ENCODE measurements at regions not wholly inside any gene's neighbourhood (a gene's known extent, or its start where the extent isn't known, plus 50 kb on each side); places are given as distances from the start of the nearest gene placed in this dataset.

DNA sequence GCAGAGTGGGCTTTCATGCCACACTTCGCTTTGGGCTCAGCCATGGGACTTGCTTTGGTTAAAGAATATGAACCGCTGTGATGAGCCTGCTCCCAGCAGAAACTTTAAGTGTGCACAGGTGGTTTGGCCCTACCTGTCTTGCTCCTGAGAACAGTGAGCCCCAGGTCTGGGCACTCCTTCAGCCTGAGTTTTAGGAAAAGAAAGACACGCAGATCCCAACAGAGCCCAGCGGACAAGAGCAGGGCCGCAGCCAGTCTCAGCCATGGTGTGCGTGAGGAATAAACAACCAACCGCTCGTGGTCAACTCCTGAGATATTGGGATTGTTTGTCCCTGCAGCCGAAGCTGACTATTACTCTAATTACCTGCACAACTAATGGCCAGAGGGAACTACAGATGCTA, 217.1 kb upstream of the C1orf174 start:
- FAIRE-seq (no peak), DNase-seq (ENCODE audit: low read depth, low spot score) (no peak)
- Histone ChIP-seq H3K36me3 (ENCODE audit: control insufficient read depth in 2 of 2, extremely low read depth in 1 of 2, insufficient read depth in 2 of 2, low read length in 2 of 2) (no peaks in the 10 kb centered on the region), H3K79me2 (ENCODE audit: control insufficient read depth, insufficient read depth, low read length) (no peaks in the 10 kb centered on the region), H3K27me3 (ENCODE audit: control insufficient read depth in 2 of 2, insufficient read depth in 2 of 2, low read length in 2 of 2) (no peaks in the 10 kb centered on the region), H4K20me1 (replicated peaks; ENCODE audit: control insufficient read depth, extremely low read depth, insufficient read depth, low read length) (no peaks in the 10 kb centered on the region), H3K4me1 (ENCODE audit: control insufficient read depth, extremely low read depth, insufficient read depth, low read length) (no peaks in the 10 kb centered on the region), H3K9me3 (replicated peaks; ENCODE audit: control insufficient read depth, insufficient read depth, low read length) (peaks cover 2% of the 10 kb centered on the region), H3K9ac (replicated peaks; ENCODE audit: extremely low read depth, insufficient read depth, low read length) (no peak overlapping the region), H3K9me1 (replicated peaks; ENCODE audit: control insufficient read depth, extremely low read depth, insufficient read depth, low read length) (no peaks in the 10 kb centered on the region), H3K27ac (ENCODE audit: insufficient read depth, low read depth, low read length) (no peak overlapping the region), H3K4me2 (ENCODE audit: insufficient read depth, low read length) (no peak overlapping the region), H3K4me3 (replicated peaks in 1 of 3; ENCODE audit: insufficient read depth in 1 of 3, low read depth in 1 of 3, low read length in 3 of 3) (no peak overlapping the region), H2AFZ (ENCODE audit: low read depth, low read length) (no peak overlapping the region)
- intact Hi-C loops (cut with micrococcal nuclease) = no loop called here
- POLR2A ChIA-PET = no interaction called here
- no TSS peak for BruUV-seq (replicated peaks)
- no peak for TF ChIP-seq JUN (IDR thresholded peaks at IDR 0.05; ENCODE audit: borderline replicate concordance, insufficient read depth, insufficient read length, low read depth)
- TF ChIP-seq FOS (IDR thresholded peaks at IDR 0.05; ENCODE audit: borderline replicate concordance, insufficient read depth, low read length) = no peak
- TF ChIP-seq, protein P1, sequence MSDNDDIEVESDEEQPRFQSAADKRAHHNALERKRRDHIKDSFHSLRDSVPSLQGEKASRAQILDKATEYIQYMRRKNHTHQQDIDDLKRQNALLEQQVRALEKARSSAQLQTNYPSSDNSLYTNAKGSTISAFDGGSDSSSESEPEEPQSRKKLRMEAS (IDR thresholded peaks at IDR 0.05; ENCODE audit: insufficient read depth, insufficient read length) = no peak
- no peak for TF ChIP-seq EZH2 (IDR thresholded peaks at IDR 0.05; ENCODE audit: borderline replicate concordance, low read depth, low read length, severe bottlenecking)
- no peak for TF ChIP-seq GATA2 (IDR thresholded peaks at IDR 0.05; ENCODE audit: insufficient read depth, insufficient read length, low read depth, low read length)
- TF ChIP-seq, protein P2, sequence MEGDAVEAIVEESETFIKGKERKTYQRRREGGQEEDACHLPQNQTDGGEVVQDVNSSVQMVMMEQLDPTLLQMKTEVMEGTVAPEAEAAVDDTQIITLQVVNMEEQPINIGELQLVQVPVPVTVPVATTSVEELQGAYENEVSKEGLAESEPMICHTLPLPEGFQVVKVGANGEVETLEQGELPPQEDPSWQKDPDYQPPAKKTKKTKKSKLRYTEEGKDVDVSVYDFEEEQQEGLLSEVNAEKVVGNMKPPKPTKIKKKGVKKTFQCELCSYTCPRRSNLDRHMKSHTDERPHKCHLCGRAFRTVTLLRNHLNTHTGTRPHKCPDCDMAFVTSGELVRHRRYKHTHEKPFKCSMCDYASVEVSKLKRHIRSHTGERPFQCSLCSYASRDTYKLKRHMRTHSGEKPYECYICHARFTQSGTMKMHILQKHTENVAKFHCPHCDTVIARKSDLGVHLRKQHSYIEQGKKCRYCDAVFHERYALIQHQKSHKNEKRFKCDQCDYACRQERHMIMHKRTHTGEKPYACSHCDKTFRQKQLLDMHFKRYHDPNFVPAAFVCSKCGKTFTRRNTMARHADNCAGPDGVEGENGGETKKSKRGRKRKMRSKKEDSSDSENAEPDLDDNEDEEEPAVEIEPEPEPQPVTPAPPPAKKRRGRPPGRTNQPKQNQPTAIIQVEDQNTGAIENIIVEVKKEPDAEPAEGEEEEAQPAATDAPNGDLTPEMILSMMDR (IDR thresholded peaks at IDR 0.05; ENCODE audit: extremely low read depth in 1 of 2, insufficient read depth in 1 of 2, low read depth in 1 of 2, low read length in 2 of 2) = no peak
- TF ChIP-seq MYC (IDR thresholded peaks at IDR 0.05; ENCODE audit: low read depth, low read length) = no peak
- no peak for TF ChIP-seq POLR2AphosphoS5 (IDR thresholded peaks at IDR 0.05; ENCODE audit: insufficient read depth, low read depth, low read length)
- TF ChIP-seq POLR2A (IDR thresholded peaks at IDR 0.05; ENCODE audit: low read depth, low read length) = no peak
- dilution Hi-C loops (cut with MboI; ENCODE audit: extremely low pct_ligation_motif_present, low sequenced_read_pairs) = no loop called here
- CTCF ChIA-PET = no interaction called here
